SK-N-SH treated with all-trans-retinoic acid at 6 μM for 48 hours (cell line): ENCODE measurements at regions not wholly inside any gene's neighbourhood (a gene's known extent, or its start where the extent isn't known, plus 50 kb on each side); places are given as distances from the start of the nearest gene placed in this dataset.

Experiments
- ATAC-seq: fragments of 200-7000 bp; cut with Tn5 transposase; 3 replicates; pipeline ENCODE4 v1.9.1; 2020; ENCODE audit warnings: mild to moderate bottlenecking, moderate library complexity
- ARNTL ChIP-seq: fragments of 450-650 bp; formaldehyde crosslinking; IDR thresholded peaks from 2 replicates; pipeline ENCODE4 v1.5.0; 2020; ENCODE audit warnings: low read depth, mild to moderate bottlenecking, moderate library complexity, borderline replicate concordance
- CSDC2 ChIP-seq: fragments of 250-450 bp; sonication (Bioruptor Pico); IDR thresholded peaks from 2 replicates; pipeline ENCODE4 v1.5.0; 2020; ENCODE audit warnings: mild to moderate bottlenecking, moderate library complexity
- ESRRG ChIP-seq: fragments of 250-450 bp; sonication (Bioruptor Pico); IDR thresholded peaks from 2 replicates; pipeline ENCODE4 v1.6.1; 2021; ENCODE audit warnings: mild to moderate bottlenecking
- ISL1 ChIP-seq: fragments of 250-450 bp; sonication (Bioruptor Pico); IDR thresholded peaks from 2 replicates; pipeline ENCODE4 v2.1.2; 2022; ENCODE audit warnings: mild to moderate bottlenecking, moderate library complexity
- OSR1 ChIP-seq: fragments of 250-450 bp; sonication (Bioruptor Pico); IDR thresholded peaks from 2 replicates; pipeline ENCODE4 v1.8.0; 2022; ENCODE audit warnings: moderate library complexity, mild to moderate bottlenecking, inconsistent platforms
- PPARA ChIP-seq: fragments of 250-450 bp; sonication (Bioruptor Pico); IDR thresholded peaks from 2 replicates; pipeline ENCODE4 v1.5.0; 2020; ENCODE audit warnings: mild to moderate bottlenecking, borderline replicate concordance
- RARB ChIP-seq: fragments of 250-450 bp; sonication (Bioruptor Pico); IDR thresholded peaks from 2 replicates; pipeline ENCODE4 v1.8.0; 2021; ENCODE audit warnings: mild to moderate bottlenecking, moderate library complexity
- SNAI2 ChIP-seq: fragments of 250-450 bp; sonication (Bioruptor Pico); IDR thresholded peaks from 2 replicates; pipeline ENCODE4 v1.5.0; 2020; ENCODE audit warnings: mild to moderate bottlenecking, moderate library complexity
- TCF4 ChIP-seq: fragments of 250-450 bp; sonication (Bioruptor Pico); IDR thresholded peaks from 2 replicates; pipeline ENCODE4 v1.8.0; 2021; ENCODE audit warnings: mild to moderate bottlenecking, moderate library complexity, borderline replicate concordance
- TOX ChIP-seq: fragments of 250-450 bp; sonication (Bioruptor Pico); IDR thresholded peaks from 2 replicates; pipeline ENCODE4 v1.8.0; 2021; ENCODE audit warnings: mild to moderate bottlenecking, moderate library complexity, borderline replicate concordance
- ZFP3 ChIP-seq: fragments of 250-450 bp; sonication (Bioruptor Pico); IDR thresholded peaks from 2 replicates; pipeline ENCODE4 v1.5.0; 2020; ENCODE audit warnings: mild to moderate bottlenecking, moderate library complexity
- ZFP30 ChIP-seq: fragments of 450-650 bp; formaldehyde crosslinking; IDR thresholded peaks from 2 replicates; pipeline ENCODE4 v1.5.0; 2022; ENCODE audit warnings: mild to moderate bottlenecking, moderate library complexity
- ZNF565 ChIP-seq: fragments of 450-650 bp; formaldehyde crosslinking; conservative IDR thresholded peaks from 2 replicates; pipeline ENCODE4 v1.5.0; 2020; ENCODE audit warnings: low read depth, mild to moderate bottlenecking, moderate library complexity
- ZNF70 ChIP-seq: fragments of 450-650 bp; formaldehyde crosslinking; IDR thresholded peaks from 2 replicates; pipeline ENCODE4 v1.5.0; 2020; ENCODE audit warnings: mild to moderate bottlenecking, moderate library complexity
- ZNF8 ChIP-seq: fragments of 450-650 bp; formaldehyde crosslinking; IDR thresholded peaks from 2 replicates; pipeline ENCODE4 v1.5.0; 2020; ENCODE audit warnings: mild to moderate bottlenecking, moderate library complexity
- TF ChIP-seq, protein P1 (sequence below): fragments of 250-450 bp; sonication (Bioruptor Pico); IDR thresholded peaks from 2 replicates; pipeline ENCODE4 v1.8.0; 2021; ENCODE audit warnings: low read depth, mild to moderate bottlenecking, moderate library complexity, borderline replicate concordance
- TF ChIP-seq, protein P2 (sequence below): fragments of 250-450 bp; sonication (Bioruptor Pico); IDR thresholded peaks from 2 replicates; pipeline ENCODE4 v1.8.0; 2020; ENCODE audit warnings: mild to moderate bottlenecking, moderate library complexity, borderline replicate concordance
- TF ChIP-seq, protein P3 (sequence below): fragments of 250-450 bp; sonication (Bioruptor Pico); IDR thresholded peaks from 2 replicates; pipeline ENCODE4 v1.5.1; 2021; ENCODE audit warnings: mild to moderate bottlenecking, moderate library complexity
- TF ChIP-seq, protein P4 (sequence below): fragments of 250-450 bp; sonication (Bioruptor Pico); IDR thresholded peaks from 2 replicates; pipeline ENCODE4 v1.5.1; 2020; ENCODE audit warnings: low read depth, mild to moderate bottlenecking, moderate library complexity

DNA sequence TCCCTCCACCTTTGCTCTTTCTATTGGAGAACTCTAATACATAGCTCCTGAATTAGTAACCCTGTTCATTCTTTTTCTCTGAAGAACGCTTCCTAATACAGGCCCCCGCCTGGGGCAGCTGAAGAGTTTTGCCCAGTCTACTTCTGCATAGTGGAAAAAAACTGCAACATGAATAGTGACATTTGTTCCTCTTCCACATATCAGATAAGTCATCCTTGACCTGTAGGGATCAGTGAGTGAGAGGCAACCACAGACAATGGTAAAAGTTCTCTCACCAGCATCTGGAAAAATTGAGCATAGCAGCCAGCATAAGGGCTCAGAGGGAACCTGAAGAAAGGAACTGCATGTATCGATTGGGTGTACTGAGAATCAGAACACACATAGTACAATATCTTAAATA is 262.0 kb downstream of the STK31 start:
- no peak for TF ChIP-seq ZFP30 (CRISPR knock-in tag)
- no peak for TF ChIP-seq ESRRG (CRISPR knock-in tag)
- no peak for TF ChIP-seq ZNF565
- no peak for TF ChIP-seq ARNTL
- ATAC-seq: no peak

DNA sequence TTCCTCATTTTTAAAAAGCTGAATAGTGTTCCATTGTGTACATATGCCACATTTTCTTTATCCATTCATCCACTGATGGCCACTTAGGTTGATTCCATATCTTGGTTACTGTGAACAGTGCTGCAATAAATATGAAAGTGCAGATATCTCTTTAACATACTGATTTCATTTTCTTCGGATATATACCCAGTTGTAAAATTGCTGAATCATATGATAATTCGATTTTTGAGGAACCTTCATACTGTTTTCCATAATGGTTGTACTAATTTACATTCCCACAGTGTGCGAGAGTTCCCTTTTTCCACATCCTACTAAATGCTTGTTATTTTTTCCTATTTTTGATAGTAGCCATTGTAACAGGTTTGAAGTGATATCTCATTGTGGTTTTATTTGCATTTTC is 263.2 kb downstream of the STK31 start:
- TF ChIP-seq ARNTL (no peak), OSR1 (CRISPR knock-in tag) (no peak), ZNF70 (CRISPR knock-in tag) (no peak), ESRRG (CRISPR knock-in tag) (no peak), ZNF565 (no peak)
- TF ChIP-seq, protein P1, sequence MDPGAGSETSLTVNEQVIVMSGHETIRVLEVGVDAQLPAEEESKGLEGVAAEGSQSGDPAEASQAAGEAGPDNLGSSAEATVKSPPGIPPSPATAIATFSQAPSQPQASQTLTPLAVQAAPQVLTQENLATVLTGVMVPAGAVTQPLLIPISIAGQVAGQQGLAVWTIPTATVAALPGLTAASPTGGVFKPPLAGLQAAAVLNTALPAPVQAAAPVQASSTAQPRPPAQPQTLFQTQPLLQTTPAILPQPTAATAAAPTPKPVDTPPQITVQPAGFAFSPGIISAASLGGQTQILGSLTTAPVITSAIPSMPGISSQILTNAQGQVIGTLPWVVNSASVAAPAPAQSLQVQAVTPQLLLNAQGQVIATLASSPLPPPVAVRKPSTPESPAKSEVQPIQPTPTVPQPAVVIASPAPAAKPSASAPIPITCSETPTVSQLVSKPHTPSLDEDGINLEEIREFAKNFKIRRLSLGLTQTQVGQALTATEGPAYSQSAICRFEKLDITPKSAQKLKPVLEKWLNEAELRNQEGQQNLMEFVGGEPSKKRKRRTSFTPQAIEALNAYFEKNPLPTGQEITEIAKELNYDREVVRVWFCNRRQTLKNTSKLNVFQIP (CRISPR knock-in tag): no peak
- TF ChIP-seq, protein P2, sequence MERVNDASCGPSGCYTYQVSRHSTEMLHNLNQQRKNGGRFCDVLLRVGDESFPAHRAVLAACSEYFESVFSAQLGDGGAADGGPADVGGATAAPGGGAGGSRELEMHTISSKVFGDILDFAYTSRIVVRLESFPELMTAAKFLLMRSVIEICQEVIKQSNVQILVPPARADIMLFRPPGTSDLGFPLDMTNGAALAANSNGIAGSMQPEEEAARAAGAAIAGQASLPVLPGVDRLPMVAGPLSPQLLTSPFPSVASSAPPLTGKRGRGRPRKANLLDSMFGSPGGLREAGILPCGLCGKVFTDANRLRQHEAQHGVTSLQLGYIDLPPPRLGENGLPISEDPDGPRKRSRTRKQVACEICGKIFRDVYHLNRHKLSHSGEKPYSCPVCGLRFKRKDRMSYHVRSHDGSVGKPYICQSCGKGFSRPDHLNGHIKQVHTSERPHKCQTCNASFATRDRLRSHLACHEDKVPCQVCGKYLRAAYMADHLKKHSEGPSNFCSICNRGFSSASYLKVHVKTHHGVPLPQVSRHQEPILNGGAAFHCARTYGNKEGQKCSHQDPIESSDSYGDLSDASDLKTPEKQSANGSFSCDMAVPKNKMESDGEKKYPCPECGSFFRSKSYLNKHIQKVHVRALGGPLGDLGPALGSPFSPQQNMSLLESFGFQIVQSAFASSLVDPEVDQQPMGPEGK: no peak
- ATAC-seq: no peak

DNA sequence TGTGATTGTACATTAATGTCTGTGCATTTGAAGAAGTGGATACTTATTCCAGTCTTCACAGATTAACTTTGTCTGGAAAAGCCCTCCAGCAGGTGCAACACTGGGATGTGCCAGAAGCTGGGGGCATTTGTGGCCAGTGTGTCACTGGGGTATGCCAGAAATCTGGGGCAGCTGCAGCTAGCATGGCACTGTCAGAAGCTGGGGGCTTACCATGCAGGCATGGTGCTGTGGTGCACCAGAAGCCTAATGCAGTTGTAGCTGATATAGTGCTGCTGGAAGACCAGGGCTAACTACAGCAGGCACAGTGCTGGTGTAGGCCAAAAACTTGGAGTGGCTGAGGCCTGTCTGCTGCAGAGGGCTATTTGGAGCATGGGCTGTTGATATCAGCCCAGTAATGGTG is 270.1 kb downstream of the STK31 start:
- TF ChIP-seq OSR1 (CRISPR knock-in tag) (no peak), ZFP30 (CRISPR knock-in tag) (no peak), RARB (no peak), ZFP3 (CRISPR knock-in tag) (no peak), ZNF70 (CRISPR knock-in tag) (no peak), PPARA (CRISPR knock-in tag) (no peak), CSDC2 (CRISPR knock-in tag) (no peak)
- TF ChIP-seq, protein P1 (CRISPR knock-in tag): no peak
- TF ChIP-seq, protein P3, sequence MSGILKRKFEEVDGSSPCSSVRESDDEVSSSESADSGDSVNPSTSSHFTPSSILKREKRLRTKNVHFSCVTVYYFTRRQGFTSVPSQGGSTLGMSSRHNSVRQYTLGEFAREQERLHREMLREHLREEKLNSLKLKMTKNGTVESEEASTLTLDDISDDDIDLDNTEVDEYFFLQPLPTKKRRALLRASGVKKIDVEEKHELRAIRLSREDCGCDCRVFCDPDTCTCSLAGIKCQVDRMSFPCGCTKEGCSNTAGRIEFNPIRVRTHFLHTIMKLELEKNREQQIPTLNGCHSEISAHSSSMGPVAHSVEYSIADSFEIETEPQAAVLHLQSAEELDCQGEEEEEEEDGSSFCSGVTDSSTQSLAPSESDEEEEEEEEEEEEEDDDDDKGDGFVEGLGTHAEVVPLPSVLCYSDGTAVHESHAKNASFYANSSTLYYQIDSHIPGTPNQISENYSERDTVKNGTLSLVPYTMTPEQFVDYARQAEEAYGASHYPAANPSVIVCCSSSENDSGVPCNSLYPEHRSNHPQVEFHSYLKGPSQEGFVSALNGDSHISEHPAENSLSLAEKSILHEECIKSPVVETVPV (CRISPR knock-in tag): no peak
- ATAC-seq: no peak

DNA sequence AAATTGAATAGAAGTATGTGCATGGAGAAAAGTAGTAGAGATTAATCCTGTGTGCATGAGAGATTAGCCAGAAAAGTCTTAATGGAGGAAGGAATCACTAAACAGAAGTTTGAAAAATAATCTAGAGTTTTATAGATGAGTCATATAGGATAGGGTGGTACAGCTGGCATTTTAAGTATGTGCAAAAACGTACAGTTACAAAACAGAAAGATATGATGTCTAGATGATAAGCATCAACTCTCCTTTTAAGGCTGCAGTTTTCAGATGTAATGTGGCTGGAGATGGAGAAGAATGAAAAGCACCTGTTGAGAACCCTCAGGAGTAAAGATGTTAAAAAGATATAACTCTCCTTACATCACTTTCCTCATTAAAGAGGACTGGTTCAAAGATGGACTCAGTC is 271.3 kb downstream of the STK31 start:
- TF ChIP-seq CSDC2 (CRISPR knock-in tag) (no peak), ISL1 (CRISPR knock-in tag) (peak; percentile 55)
- TF ChIP-seq, all 23 proteins: peak for 1
- no peak; the same call in 1 of the 3 replicates for ATAC-seq

DNA sequence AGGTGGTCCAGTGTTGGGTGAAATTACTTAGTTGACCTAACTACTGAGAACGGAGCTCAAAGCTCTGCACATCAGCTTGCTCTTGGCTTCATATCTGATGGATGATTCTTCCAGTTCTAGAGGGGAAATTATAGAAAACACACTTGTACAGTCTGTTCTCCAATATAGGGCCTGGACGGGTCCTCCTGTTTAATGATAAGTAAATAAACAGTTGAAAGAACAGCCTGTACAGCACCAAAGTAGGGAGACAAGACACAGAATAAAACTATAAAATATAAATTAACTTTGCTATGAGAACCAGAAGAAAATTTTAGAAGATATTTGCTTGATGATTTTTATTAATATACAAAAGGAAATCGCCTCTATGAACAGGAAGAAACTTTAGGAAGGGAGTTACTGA is 271.7 kb downstream of the STK31 start:
- TF ChIP-seq CSDC2 (CRISPR knock-in tag) (no peak), SNAI2 (CRISPR knock-in tag) (no peak), ZFP3 (CRISPR knock-in tag) (no peak), ZNF8 (CRISPR knock-in tag) (no peak), TOX (CRISPR knock-in tag) (no peak), ESRRG (CRISPR knock-in tag) (no peak), TCF4 (CRISPR knock-in tag) (no peak)
- TF ChIP-seq, protein P1 (CRISPR knock-in tag): no peak
- TF ChIP-seq, protein P4, sequence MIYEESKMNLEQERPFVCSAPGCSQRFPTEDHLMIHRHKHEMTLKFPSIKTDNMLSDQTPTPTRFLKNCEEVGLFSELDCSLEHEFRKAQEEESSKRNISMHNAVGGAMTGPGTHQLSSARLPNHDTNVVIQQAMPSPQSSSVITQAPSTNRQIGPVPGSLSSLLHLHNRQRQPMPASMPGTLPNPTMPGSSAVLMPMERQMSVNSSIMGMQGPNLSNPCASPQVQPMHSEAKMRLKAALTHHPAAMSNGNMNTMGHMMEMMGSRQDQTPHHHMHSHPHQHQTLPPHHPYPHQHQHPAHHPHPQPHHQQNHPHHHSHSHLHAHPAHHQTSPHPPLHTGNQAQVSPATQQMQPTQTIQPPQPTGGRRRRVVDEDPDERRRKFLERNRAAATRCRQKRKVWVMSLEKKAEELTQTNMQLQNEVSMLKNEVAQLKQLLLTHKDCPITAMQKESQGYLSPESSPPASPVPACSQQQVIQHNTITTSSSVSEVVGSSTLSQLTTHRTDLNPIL: no peak
- ATAC-seq: no peak
